HEK293 (cell line): ENCODE measurements at regions not wholly inside any gene's neighbourhood (a gene's known extent, or its start where the extent isn't known, plus 50 kb on each side); places are given as distances from the start of the nearest gene placed in this dataset.

Source experiments
- CTCF ChIP-seq: fragments of 450-650 bp; formaldehyde crosslinking; IDR thresholded peaks from 2 replicates; pipeline ENCODE4 v1.5.1; 2016; ENCODE audit warnings: missing biosample characterization, missing genetic modification characterization
- GLI4 ChIP-seq: fragments of 450-650 bp; formaldehyde crosslinking; IDR thresholded peaks from 2 replicates; pipeline ENCODE4 v1.5.1; 2016; ENCODE audit warnings: missing biosample characterization, missing genetic modification characterization
- OSR2 ChIP-seq: fragments of 450-650 bp; formaldehyde crosslinking; IDR thresholded peaks from 2 replicates; pipeline ENCODE4 v1.5.1; 2016; ENCODE audit warnings: missing biosample characterization, missing genetic modification characterization
- PATZ1 ChIP-seq: fragments of 450-650 bp; formaldehyde crosslinking; IDR thresholded peaks from 2 replicates; pipeline ENCODE4 v1.5.1; 2016; ENCODE audit warnings: missing biosample characterization, missing genetic modification characterization
- TCF7L2 ChIP-seq: IDR thresholded peaks from 2 replicates; pipeline ENCODE4 v1.6.1; 2011; ENCODE audit warnings: low read depth, mild to moderate bottlenecking, inconsistent platforms, low read length, moderate library complexity, borderline replicate concordance
- YY1 ChIP-seq: fragments of 450-650 bp; formaldehyde crosslinking; IDR thresholded peaks from 2 replicates; pipeline ENCODE4 v1.5.1; 2018; ENCODE audit warnings: missing biosample characterization, missing genetic modification characterization
- ZFHX2 ChIP-seq: fragments of 450-650 bp; formaldehyde crosslinking; conservative IDR thresholded peaks from 2 replicates; pipeline ENCODE4 v1.5.1; 2016; ENCODE audit warnings: missing biosample characterization, missing genetic modification characterization
- ZNF121 ChIP-seq: fragments of 450-650 bp; formaldehyde crosslinking; IDR thresholded peaks from 2 replicates; pipeline ENCODE4 v1.5.1; 2016; ENCODE audit warnings: missing biosample characterization, missing genetic modification characterization
- ZNF221 ChIP-seq: fragments of 450-650 bp; formaldehyde crosslinking; IDR thresholded peaks from 2 replicates; pipeline ENCODE4 v1.5.1; 2017; ENCODE audit warnings: missing biosample characterization, missing genetic modification characterization, borderline replicate concordance
- ZNF248 ChIP-seq: fragments of 450-650 bp; formaldehyde crosslinking; IDR thresholded peaks from 2 replicates; pipeline ENCODE4 v1.5.1; 2017; ENCODE audit warnings: missing biosample characterization, missing genetic modification characterization
- ZNF302 ChIP-seq: fragments of 450-650 bp; formaldehyde crosslinking; IDR thresholded peaks from 2 replicates; pipeline ENCODE4 v1.5.1; 2016; ENCODE audit warnings: missing biosample characterization, missing genetic modification characterization, low read depth
- ZNF449 ChIP-seq: fragments of 450-650 bp; formaldehyde crosslinking; IDR thresholded peaks from 2 replicates; pipeline ENCODE4 v1.5.1; 2017; ENCODE audit warnings: missing biosample characterization, mild to moderate bottlenecking, missing genetic modification characterization, moderate library complexity
- ZNF664 ChIP-seq: fragments of 450-650 bp; formaldehyde crosslinking; IDR thresholded peaks from 2 replicates; pipeline ENCODE4 v1.5.1; 2016; ENCODE audit warnings: missing biosample characterization, missing genetic modification characterization
- TF ChIP-seq, protein P1 (sequence below): fragments of 450-650 bp; formaldehyde crosslinking; conservative IDR thresholded peaks from 2 replicates; pipeline ENCODE4 v1.5.1; 2016; ENCODE audit warnings: low read depth, missing biosample characterization, missing genetic modification characterization

- TF ChIP-seq CTCF (no peak), ZNF121 (tag by site-specific recombination) (no peak), ZNF221 (tag by site-specific recombination) (no peak), PATZ1 (tag by site-specific recombination) (no peak), OSR2 (no peak), TCF7L2 (no peak), YY1 (tag by site-specific recombination) (no peak), ZNF248 (no peak), ZNF449 (no peak), ZNF302 (tag by site-specific recombination) (no peak), GLI4 (tag by site-specific recombination) (no peak), ZFHX2 (tag by site-specific recombination) (no peak), ZNF664 (tag by site-specific recombination) (no peak)
- TF ChIP-seq, protein P1, sequence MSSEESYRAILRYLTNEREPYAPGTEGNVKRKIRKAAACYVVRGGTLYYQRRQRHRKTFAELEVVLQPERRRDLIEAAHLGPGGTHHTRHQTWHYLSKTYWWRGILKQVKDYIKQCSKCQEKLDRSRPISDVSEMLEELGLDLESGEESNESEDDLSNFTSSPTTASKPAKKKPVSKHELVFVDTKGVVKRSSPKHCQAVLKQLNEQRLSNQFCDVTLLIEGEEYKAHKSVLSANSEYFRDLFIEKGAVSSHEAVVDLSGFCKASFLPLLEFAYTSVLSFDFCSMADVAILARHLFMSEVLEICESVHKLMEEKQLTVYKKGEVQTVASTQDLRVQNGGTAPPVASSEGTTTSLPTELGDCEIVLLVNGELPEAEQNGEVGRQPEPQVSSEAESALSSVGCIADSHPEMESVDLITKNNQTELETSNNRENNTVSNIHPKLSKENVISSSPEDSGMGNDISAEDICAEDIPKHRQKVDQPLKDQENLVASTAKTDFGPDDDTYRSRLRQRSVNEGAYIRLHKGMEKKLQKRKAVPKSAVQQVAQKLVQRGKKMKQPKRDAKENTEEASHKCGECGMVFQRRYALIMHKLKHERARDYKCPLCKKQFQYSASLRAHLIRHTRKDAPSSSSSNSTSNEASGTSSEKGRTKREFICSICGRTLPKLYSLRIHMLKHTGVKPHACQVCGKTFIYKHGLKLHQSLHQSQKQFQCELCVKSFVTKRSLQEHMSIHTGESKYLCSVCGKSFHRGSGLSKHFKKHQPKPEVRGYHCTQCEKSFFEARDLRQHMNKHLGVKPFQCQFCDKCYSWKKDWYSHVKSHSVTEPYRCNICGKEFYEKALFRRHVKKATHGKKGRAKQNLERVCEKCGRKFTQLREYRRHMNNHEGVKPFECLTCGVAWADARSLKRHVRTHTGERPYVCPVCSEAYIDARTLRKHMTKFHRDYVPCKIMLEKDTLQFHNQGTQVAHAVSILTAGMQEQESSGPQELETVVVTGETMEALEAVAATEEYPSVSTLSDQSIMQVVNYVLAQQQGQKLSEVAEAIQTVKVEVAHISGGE = no peak
These were observed 66.9 kb upstream of the CNOT2 start for GRCh38 chr12:70176290-70176689.
